OCI-LY3 (cell line): ENCODE measurements at regions not wholly inside any gene's neighbourhood (a gene's known extent, or its start where the extent isn't known, plus 50 kb on each side); places are given as distances from the start of the nearest gene placed in this dataset.

Source experiments
- H2AFZ ChIP-seq: fragments of 200-600, 300-600 bp; shearing (Covaris generic); 2 replicates; pipeline ENCODE4 v1.6.0; 2014; ENCODE audit warnings: antibody characterized with exemption, low read depth, low read length
- H3K27ac ChIP-seq: fragments of 200-600, 300-600 bp; sonication (generic); 2 replicates; pipeline ENCODE4 v1.5.1; 2014; ENCODE audit warnings: mild to moderate bottlenecking, low read length, moderate library complexity, mixed read lengths
- H3K27me3 ChIP-seq: fragments of 200-600, 300-600 bp; sonication (generic); 2 replicates; pipeline ENCODE4 v1.6.1; 2014; ENCODE audit warnings: low read depth, low read length, mixed read lengths
- H3K36me3 ChIP-seq: fragments of 200-600, 300-600 bp; sonication (generic); replicated peaks from 2 replicates; pipeline ENCODE3; 2014; ENCODE audit warnings: low read depth, low read length, mixed read lengths
- H3K4me1 ChIP-seq: fragments of 300-600, 200-600 bp; sonication (generic); 2 replicates; pipeline ENCODE4 v1.6.1; 2014; ENCODE audit warnings: low read length, mixed read lengths
- H3K4me2 ChIP-seq: fragments of 200-600, 300-600 bp; sonication (generic); 2 replicates; pipeline ENCODE4 v1.6.1; 2014; ENCODE audit warnings: low read length, mixed read lengths
- H3K4me3 ChIP-seq: fragments of 300-600, 200-600 bp; sonication (generic); 2 replicates; pipeline ENCODE4 v1.5.1; 2014; ENCODE audit warnings: antibody characterized with exemption, mild to moderate bottlenecking, low read length, moderate library complexity
- H3K79me2 ChIP-seq: fragments of 300-600, 200-600 bp; shearing (Covaris generic); 2 replicates; pipeline ENCODE4 v1.6.1; 2014; ENCODE audit warnings: mild to moderate bottlenecking, low read length, mixed read lengths
- H3K9ac ChIP-seq: fragments of 300-600, 200-600 bp; shearing (Covaris generic); 2 replicates; pipeline ENCODE4 v1.6.0; 2014; ENCODE audit warnings: mild to moderate bottlenecking, low read length, moderate library complexity
- H3K9me3 ChIP-seq: fragments of 200-600, 300-600 bp; shearing (Covaris generic); 2 replicates; pipeline ENCODE4 v1.6.1; 2014; ENCODE audit warnings: low read length, mixed read lengths; ENCODE audit not compliant: insufficient read depth
- H4K20me1 ChIP-seq: fragments of 200-600, 300-600 bp; sonication (generic); 2 replicates; pipeline ENCODE4 v1.6.1; 2016; ENCODE audit warnings: low read length, mixed read lengths; ENCODE audit not compliant: insufficient read depth
- CTCF ChIP-seq: fragments of 200-600, 300-600 bp; sonication (generic); IDR thresholded peaks from 2 replicates; pipeline ENCODE4 v1.5.1; 2014; ENCODE audit warnings: antibody characterized with exemption, low read length, low read depth
- EZH2phosphoT487 ChIP-seq: fragments of 200-600 bp; shearing (Covaris generic); IDR thresholded peaks from 2 replicates; pipeline ENCODE4 v1.6.1; 2018; ENCODE audit warnings: antibody characterized with exemption, mixed run types, low read depth

- no peaks in the 10 kb centered on the region for H3K4me1 ChIP-seq
- no peaks in the 10 kb centered on the region for H3K9me3 ChIP-seq
- H3K27ac ChIP-seq: no peak overlapping the region
- no peaks in the 10 kb centered on the region for H3K27me3 ChIP-seq
- no peak overlapping the region for H3K4me2 ChIP-seq
- H3K36me3 ChIP-seq: no peaks in the 10 kb centered on the region
- TF ChIP-seq EZH2phosphoT487 (no peak), CTCF (no peak)
- H3K79me2 ChIP-seq: no peaks in the 10 kb centered on the region
- H3K4me3 ChIP-seq: no peak overlapping the region
- no peak overlapping the region for H2AFZ ChIP-seq
- no peaks in the 10 kb centered on the region for H4K20me1 ChIP-seq
- H3K9ac ChIP-seq: no peak overlapping the region
Observed at GRCh38 chr4:112994732-112995464, 54.6 kb upstream of the ANK2 start.
